ENCODE measurements at regions not wholly inside any gene's neighbourhood (a gene's known extent, or its start where the extent isn't known, plus 50 kb on each side); places are given as distances from the start of the nearest gene placed in this dataset.

DNA sequence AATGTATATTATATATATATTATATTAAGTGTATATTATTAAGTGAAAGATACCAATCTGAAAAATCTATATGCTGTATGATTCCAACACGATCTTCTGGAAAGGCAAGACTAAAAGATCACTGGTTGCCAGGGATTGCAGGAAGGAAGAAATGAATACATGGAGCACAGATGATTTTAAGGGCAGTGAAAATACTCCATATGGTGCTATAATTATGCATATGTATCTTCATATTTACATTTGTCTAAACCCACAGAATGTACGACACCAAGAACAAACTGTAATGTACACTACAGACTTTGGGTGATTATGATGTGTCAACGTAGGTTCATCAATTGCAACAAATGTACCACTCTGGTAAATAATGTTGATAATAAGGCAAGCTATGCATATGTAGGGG is 194.7 kb upstream of the MME start:
- TF ChIP-seq ZNF396 (CRISPR knock-in tag; IDR thresholded peaks at IDR 0.05; ENCODE audit: borderline replicate concordance) (no peak), GABPB1 (CRISPR knock-in tag; IDR thresholded peaks at IDR 0.05) (no peak)
- TF ChIP-seq, protein P1, sequence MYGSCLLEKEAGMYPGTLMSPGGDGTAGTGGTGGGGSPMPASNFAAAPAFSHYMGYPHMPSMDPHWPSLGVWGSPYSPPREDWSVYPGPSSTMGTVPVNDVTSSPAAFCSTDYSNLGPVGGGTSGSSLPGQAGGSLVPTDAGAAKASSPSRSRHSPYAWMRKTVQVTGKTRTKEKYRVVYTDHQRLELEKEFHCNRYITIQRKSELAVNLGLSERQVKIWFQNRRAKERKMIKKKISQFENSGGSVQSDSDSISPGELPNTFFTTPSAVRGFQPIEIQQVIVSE (CRISPR knock-in tag; IDR thresholded peaks at IDR 0.05; ENCODE audit: borderline replicate concordance) = no peak
- CTCF ChIA-PET = no interaction called here
- Mint-ChIP-seq H3K4me3 (no peak overlapping the region), H3K9me3 (peaks cover 21% of the 10 kb centered on the region), H3K36me3 (0 out of 2 replicates have a peak, but pooled peaks cover 9% of the 10 kb centered on the region), H3K27ac (no peak overlapping the region), H3K4me1 (no peaks in the 10 kb centered on the region), H3K27me3 (ENCODE audit: low read depth) (no peaks in the 10 kb centered on the region)
- ATAC-seq (no peak), DNase-seq (ENCODE audit: low spot score) (no peak)
- POLR2A ChIA-PET = no interaction called here

DNA sequence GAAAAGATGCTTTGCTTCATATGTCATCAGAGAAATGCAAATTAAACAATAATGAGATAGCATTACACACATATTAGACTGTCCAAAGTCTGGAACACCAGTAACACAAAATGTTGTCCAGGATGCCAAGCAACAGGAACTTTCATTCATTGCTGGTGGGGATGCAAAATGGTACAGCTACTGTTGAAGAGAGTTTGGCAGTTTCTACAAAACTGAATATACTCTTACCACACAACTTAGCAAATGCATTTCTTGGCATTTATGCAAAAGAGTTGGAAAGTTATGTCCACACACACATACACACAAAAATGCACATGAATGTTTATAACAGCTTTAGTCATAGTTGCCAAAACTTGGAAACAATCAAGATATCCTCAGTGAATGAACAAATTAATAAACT is 195.2 kb upstream of the MME start:
- H3K4me3 Mint-ChIP-seq = no peak overlapping the region
- TF ChIP-seq, protein P2, sequence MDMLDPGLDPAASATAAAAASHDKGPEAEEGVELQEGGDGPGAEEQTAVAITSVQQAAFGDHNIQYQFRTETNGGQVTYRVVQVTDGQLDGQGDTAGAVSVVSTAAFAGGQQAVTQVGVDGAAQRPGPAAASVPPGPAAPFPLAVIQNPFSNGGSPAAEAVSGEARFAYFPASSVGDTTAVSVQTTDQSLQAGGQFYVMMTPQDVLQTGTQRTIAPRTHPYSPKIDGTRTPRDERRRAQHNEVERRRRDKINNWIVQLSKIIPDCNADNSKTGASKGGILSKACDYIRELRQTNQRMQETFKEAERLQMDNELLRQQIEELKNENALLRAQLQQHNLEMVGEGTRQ (CRISPR knock-in tag; IDR thresholded peaks at IDR 0.05) = no peak
- TF ChIP-seq NR2C2 (CRISPR knock-in tag; IDR thresholded peaks at IDR 0.05) (no peak), ZNF416 (CRISPR knock-in tag; IDR thresholded peaks at IDR 0.05) (no peak), ZNF396 (CRISPR knock-in tag; IDR thresholded peaks at IDR 0.05; ENCODE audit: borderline replicate concordance) (no peak), ETV6 (CRISPR knock-in tag; IDR thresholded peaks at IDR 0.05) (no peak), FOXP1 (CRISPR knock-in tag; IDR thresholded peaks at IDR 0.05; ENCODE audit: borderline replicate concordance) (no peak), ZNF232 (CRISPR knock-in tag; IDR thresholded peaks at IDR 0.05) (no peak)
- TF ChIP-seq, protein P3, sequence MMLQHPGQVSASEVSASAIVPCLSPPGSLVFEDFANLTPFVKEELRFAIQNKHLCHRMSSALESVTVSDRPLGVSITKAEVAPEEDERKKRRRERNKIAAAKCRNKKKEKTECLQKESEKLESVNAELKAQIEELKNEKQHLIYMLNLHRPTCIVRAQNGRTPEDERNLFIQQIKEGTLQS (CRISPR knock-in tag; conservative IDR thresholded peaks at IDR 0.05) = no peak
- TF ChIP-seq, protein P4, sequence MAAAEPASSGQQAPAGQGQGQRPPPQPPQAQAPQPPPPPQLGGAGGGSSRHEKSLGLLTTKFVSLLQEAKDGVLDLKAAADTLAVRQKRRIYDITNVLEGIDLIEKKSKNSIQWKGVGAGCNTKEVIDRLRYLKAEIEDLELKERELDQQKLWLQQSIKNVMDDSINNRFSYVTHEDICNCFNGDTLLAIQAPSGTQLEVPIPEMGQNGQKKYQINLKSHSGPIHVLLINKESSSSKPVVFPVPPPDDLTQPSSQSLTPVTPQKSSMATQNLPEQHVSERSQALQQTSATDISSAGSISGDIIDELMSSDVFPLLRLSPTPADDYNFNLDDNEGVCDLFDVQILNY (CRISPR knock-in tag; IDR thresholded peaks at IDR 0.05) = no peak
- ChIA-PET POLR2A (no interaction called here), CTCF (no interaction called here)
- H3K27ac Mint-ChIP-seq = no peak overlapping the region
- 0 out of 2 replicates have a peak, but pooled peaks cover 9% of the 10 kb centered on the region for H3K36me3 Mint-ChIP-seq
- DNase-seq (ENCODE audit: low spot score) (no peak), ATAC-seq (no peak)
- no peaks in the 10 kb centered on the region for H3K27me3 Mint-ChIP-seq (ENCODE audit: low read depth)
- H3K9me3 Mint-ChIP-seq = peaks cover 21% of the 10 kb centered on the region
- no peaks in the 10 kb centered on the region for H3K4me1 Mint-ChIP-seq

- no peaks in the 10 kb centered on the region for H3K36me3 Mint-ChIP-seq
- H3K27ac Mint-ChIP-seq = no peak overlapping the region
- no peak overlapping the region for H3K4me3 Mint-ChIP-seq
- H3K4me1 Mint-ChIP-seq = no peaks in the 10 kb centered on the region
- ChIA-PET POLR2A (no interaction called here), CTCF (interaction anchor here (0.7 kb wide), 1 partner anchor 1216 kb away, joined by 3 read pairs; no protein-coding TSS in a partner anchor)
- ATAC-seq (no peak), DNase-seq (ENCODE audit: low spot score) (no peak)
- no peaks in the 10 kb centered on the region; the same call in 1 of the 2 replicates for H3K27me3 Mint-ChIP-seq (ENCODE audit: low read depth)
- TF ChIP-seq ETV6 (CRISPR knock-in tag; IDR thresholded peaks at IDR 0.05) (no peak), CBFB (CRISPR knock-in tag; IDR thresholded peaks at IDR 0.05; ENCODE audit: low read depth) (no peak), SMAD4 (CRISPR knock-in tag; IDR thresholded peaks at IDR 0.05) (no peak), RORB (CRISPR knock-in tag; IDR thresholded peaks at IDR 0.05) (no peak), ATF1 (CRISPR knock-in tag; IDR thresholded peaks at IDR 0.05) (no peak), SP1 (CRISPR knock-in tag; conservative IDR thresholded peaks at IDR 0.05) (no peak), ZNF232 (CRISPR knock-in tag; IDR thresholded peaks at IDR 0.05) (no peak), ZNF281 (CRISPR knock-in tag; IDR thresholded peaks at IDR 0.05) (no peak)
- TF ChIP-seq, protein P5, sequence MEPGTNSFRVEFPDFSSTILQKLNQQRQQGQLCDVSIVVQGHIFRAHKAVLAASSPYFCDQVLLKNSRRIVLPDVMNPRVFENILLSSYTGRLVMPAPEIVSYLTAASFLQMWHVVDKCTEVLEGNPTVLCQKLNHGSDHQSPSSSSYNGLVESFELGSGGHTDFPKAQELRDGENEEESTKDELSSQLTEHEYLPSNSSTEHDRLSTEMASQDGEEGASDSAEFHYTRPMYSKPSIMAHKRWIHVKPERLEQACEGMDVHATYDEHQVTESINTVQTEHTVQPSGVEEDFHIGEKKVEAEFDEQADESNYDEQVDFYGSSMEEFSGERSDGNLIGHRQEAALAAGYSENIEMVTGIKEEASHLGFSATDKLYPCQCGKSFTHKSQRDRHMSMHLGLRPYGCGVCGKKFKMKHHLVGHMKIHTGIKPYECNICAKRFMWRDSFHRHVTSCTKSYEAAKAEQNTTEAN (CRISPR knock-in tag; IDR thresholded peaks at IDR 0.05) = no peak
- TF ChIP-seq, protein P6, sequence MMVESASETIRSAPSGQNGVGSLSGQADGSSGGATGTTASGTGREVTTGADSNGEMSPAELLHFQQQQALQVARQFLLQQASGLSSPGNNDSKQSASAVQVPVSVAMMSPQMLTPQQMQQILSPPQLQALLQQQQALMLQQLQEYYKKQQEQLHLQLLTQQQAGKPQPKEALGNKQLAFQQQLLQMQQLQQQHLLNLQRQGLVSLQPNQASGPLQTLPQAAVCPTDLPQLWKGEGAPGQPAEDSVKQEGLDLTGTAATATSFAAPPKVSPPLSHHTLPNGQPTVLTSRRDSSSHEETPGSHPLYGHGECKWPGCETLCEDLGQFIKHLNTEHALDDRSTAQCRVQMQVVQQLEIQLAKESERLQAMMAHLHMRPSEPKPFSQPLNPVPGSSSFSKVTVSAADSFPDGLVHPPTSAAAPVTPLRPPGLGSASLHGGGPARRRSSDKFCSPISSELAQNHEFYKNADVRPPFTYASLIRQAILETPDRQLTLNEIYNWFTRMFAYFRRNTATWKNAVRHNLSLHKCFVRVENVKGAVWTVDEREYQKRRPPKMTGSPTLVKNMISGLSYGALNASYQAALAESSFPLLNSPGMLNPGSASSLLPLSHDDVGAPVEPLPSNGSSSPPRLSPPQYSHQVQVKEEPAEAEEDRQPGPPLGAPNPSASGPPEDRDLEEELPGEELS (CRISPR knock-in tag; IDR thresholded peaks at IDR 0.05) = no peak
- TF ChIP-seq, protein P7, sequence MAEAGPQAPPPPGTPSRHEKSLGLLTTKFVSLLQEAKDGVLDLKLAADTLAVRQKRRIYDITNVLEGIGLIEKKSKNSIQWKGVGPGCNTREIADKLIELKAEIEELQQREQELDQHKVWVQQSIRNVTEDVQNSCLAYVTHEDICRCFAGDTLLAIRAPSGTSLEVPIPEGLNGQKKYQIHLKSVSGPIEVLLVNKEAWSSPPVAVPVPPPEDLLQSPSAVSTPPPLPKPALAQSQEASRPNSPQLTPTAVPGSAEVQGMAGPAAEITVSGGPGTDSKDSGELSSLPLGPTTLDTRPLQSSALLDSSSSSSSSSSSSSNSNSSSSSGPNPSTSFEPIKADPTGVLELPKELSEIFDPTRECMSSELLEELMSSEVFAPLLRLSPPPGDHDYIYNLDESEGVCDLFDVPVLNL (CRISPR knock-in tag; IDR thresholded peaks at IDR 0.05; ENCODE audit: borderline replicate concordance, low read depth) = no peak
- TF ChIP-seq, protein P8, sequence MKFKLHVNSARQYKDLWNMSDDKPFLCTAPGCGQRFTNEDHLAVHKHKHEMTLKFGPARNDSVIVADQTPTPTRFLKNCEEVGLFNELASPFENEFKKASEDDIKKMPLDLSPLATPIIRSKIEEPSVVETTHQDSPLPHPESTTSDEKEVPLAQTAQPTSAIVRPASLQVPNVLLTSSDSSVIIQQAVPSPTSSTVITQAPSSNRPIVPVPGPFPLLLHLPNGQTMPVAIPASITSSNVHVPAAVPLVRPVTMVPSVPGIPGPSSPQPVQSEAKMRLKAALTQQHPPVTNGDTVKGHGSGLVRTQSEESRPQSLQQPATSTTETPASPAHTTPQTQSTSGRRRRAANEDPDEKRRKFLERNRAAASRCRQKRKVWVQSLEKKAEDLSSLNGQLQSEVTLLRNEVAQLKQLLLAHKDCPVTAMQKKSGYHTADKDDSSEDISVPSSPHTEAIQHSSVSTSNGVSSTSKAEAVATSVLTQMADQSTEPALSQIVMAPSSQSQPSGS (CRISPR knock-in tag; IDR thresholded peaks at IDR 0.05; ENCODE audit: borderline replicate concordance, low read depth) = no peak
- peaks cover 5% of the 10 kb centered on the region; the same call in 1 of the 2 replicates for H3K9me3 Mint-ChIP-seq
These were observed 205.0 kb upstream of the MME start for GRCh38 chr3:154875142-154875541.

Data from WTC11 (cell line).